AG20443 (cell line): ENCODE measurements at regions not wholly inside any gene's neighbourhood (a gene's known extent, or its start where the extent isn't known, plus 50 kb on each side); places are given as distances from the start of the nearest gene placed in this dataset.
"Not testable (repeated sequence)": the region's sequence is repeated elsewhere in the genome, so short reads cannot be mapped to it uniquely, and the experiment has no call there.

Experiments used
- DNase-seq: peaks from one replicate; pipeline ENCODE4 v3.0.0; 2012; ENCODE audit warnings: low spot score, mixed read lengths

GRCh38 chr1:228941666-228942065, 206.4 kb downstream of the RHOU start:
- no peak for DNase-seq

GRCh38 chr1:228943436-228943835, 208.2 kb downstream of the RHOU start:
- no peak for DNase-seq

- no peak for DNase-seq
Measured at GRCh38 chr1:228944296-228944695, 209.0 kb downstream of the RHOU start.

- no peak for DNase-seq
Measured at GRCh38 chr1:228944935-228945371, 209.7 kb downstream of the RHOU start.

GRCh38 chr1:228945885-228946284, 210.6 kb downstream of the RHOU start:
- no peak for DNase-seq

- not testable (repeated sequence) for DNase-seq
Measured at GRCh38 chr1:228949617-228950016, 214.3 kb downstream of the RHOU start.

- no peak for DNase-seq
Measured at GRCh38 chr1:228953207-228953606, 217.9 kb downstream of the RHOU start.

GRCh38 chr1:228953808-228954207, 218.5 kb downstream of the RHOU start:
- not testable (repeated sequence) for DNase-seq

- DNase-seq, result peak; percentile 59
Measured at GRCh38 chr1:228955691-228956090, 220.4 kb downstream of the RHOU start.

GRCh38 chr1:228956864-228957263, 221.6 kb downstream of the RHOU start:
- DNase-seq, result no peak

GRCh38 chr1:228957535-228957934, 222.3 kb downstream of the RHOU start:
- DNase-seq, result no peak

GRCh38 chr1:228958121-228958520, 222.8 kb downstream of the RHOU start:
- no peak for DNase-seq

- DNase-seq, result no peak
Measured at GRCh38 chr1:228958741-228959140, 223.5 kb downstream of the RHOU start.

- DNase-seq, result no peak
Measured at GRCh38 chr1:228960705-228961104, 225.4 kb downstream of the RHOU start.

GRCh38 chr1:228961511-228961910, 226.2 kb downstream of the RHOU start:
- DNase-seq, result no peak

- no peak for DNase-seq
Measured at GRCh38 chr1:228963795-228964177, 228.5 kb downstream of the RHOU start.

- peak; percentile 61 for DNase-seq
Measured at GRCh38 chr1:228964178-228965089, 229.2 kb downstream of the RHOU start.

GRCh38 chr1:228968891-228969606, 233.8 kb downstream of the RHOU start:
- DNase-seq, result no peak

- no peak for DNase-seq
Measured at GRCh38 chr1:228969953-228970800, 234.9 kb downstream of the RHOU start.

- DNase-seq, result no peak
Measured at GRCh38 chr1:228972576-228972975, 237.3 kb downstream of the RHOU start.

GRCh38 chr1:228974273-228974672, 239.0 kb downstream of the RHOU start:
- no peak for DNase-seq

GRCh38 chr1:228975238-228975907, 240.1 kb downstream of the RHOU start:
- no peak for DNase-seq
